Tibial nerve (tissue), 3 donors: ENCODE measurements at regions not wholly inside any gene's neighbourhood (a gene's known extent, or its start where the extent isn't known, plus 50 kb on each side); places are given as distances from the start of the nearest gene placed in this dataset.

Source experiments
- POLR2A ChIP-seq, 2 donors: fragments of 450-650 bp; IDR thresholded peaks; one replicate each; pipeline ENCODE4 v1.6.1; 2017; ENCODE audit warnings: antibody characterized with exemption in 2 of 2, mild to moderate bottlenecking in 2 of 2, moderate library complexity in 2 of 2
- TF ChIP-seq, protein P1 (sequence below), 5 experiments: fragments of 200-600 bp in 3 of 5; fragments of 450-650 bp in 2 of 5; sonication (generic) in 3 of 5; IDR thresholded peaks; one replicate each; pipeline ENCODE4 v1.5.1; 2016 to 2019; ENCODE audit warnings: antibody characterized with exemption in 5 of 5, mild to moderate bottlenecking in 3 of 5, moderate library complexity in 2 of 5

DNA sequence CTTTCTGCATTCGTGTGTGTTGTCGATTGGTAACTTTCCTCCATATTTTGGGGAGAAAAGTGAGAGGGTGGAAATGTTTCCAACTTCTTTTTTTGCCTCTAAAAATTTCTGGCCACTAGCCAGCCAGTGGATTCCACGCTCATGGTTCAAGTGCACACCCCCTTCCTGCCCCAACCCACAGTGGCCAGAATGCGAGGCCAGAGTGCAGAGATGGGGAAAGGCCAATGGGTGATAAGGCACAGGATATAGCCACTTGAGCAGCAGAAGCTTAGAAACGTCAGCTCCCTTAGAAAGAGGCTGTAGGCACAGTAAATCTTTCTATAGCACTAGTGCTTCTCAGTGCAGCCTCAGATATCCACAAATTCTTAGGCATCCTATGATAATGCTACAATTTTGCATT lies 75.8 kb upstream of the ADRB2 start:
- TF ChIP-seq POLR2A (IDR thresholded peaks at IDR 0.05): no peak
- TF ChIP-seq, protein P1, sequence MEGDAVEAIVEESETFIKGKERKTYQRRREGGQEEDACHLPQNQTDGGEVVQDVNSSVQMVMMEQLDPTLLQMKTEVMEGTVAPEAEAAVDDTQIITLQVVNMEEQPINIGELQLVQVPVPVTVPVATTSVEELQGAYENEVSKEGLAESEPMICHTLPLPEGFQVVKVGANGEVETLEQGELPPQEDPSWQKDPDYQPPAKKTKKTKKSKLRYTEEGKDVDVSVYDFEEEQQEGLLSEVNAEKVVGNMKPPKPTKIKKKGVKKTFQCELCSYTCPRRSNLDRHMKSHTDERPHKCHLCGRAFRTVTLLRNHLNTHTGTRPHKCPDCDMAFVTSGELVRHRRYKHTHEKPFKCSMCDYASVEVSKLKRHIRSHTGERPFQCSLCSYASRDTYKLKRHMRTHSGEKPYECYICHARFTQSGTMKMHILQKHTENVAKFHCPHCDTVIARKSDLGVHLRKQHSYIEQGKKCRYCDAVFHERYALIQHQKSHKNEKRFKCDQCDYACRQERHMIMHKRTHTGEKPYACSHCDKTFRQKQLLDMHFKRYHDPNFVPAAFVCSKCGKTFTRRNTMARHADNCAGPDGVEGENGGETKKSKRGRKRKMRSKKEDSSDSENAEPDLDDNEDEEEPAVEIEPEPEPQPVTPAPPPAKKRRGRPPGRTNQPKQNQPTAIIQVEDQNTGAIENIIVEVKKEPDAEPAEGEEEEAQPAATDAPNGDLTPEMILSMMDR (IDR thresholded peaks at IDR 0.05): no peak
